ENCODE measurements at regions not wholly inside any gene's neighbourhood (a gene's known extent, or its start where the extent isn't known, plus 50 kb on each side); places are given as distances from the start of the nearest gene placed in this dataset.

- no peak for TF ChIP-seq POLR2A (IDR thresholded peaks at IDR 0.05)
- TF ChIP-seq, protein P1, sequence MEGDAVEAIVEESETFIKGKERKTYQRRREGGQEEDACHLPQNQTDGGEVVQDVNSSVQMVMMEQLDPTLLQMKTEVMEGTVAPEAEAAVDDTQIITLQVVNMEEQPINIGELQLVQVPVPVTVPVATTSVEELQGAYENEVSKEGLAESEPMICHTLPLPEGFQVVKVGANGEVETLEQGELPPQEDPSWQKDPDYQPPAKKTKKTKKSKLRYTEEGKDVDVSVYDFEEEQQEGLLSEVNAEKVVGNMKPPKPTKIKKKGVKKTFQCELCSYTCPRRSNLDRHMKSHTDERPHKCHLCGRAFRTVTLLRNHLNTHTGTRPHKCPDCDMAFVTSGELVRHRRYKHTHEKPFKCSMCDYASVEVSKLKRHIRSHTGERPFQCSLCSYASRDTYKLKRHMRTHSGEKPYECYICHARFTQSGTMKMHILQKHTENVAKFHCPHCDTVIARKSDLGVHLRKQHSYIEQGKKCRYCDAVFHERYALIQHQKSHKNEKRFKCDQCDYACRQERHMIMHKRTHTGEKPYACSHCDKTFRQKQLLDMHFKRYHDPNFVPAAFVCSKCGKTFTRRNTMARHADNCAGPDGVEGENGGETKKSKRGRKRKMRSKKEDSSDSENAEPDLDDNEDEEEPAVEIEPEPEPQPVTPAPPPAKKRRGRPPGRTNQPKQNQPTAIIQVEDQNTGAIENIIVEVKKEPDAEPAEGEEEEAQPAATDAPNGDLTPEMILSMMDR (IDR thresholded peaks at IDR 0.05) = no peak
Observed at GRCh38 chr9:135217836-135218235, 130.4 kb downstream of the OLFM1 start.
